ENCODE measurements at regions not wholly inside any gene's neighbourhood (a gene's known extent, or its start where the extent isn't known, plus 50 kb on each side); places are given as distances from the start of the nearest gene placed in this dataset.

DNA sequence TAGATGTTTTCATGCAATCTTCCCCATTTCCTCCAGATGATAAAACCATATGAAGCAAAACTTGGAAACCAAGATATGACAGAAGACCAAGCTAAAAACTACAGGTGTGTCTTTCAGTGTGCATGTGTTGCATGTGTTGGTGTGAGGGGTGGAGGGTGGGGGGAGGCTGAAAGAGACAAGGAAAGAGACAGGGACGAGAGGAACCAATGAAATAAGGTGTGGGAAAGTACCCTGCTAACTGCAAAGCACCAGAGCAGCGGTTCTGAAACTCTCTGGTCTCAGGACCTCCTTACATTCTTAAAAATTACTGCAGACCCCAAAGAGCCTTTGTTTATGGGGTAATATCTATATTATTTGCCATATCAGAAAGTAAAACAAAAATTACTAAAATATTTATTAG lies 87.4 kb upstream of the HIVEP3 start:
- TF ChIP-seq, protein P1, sequence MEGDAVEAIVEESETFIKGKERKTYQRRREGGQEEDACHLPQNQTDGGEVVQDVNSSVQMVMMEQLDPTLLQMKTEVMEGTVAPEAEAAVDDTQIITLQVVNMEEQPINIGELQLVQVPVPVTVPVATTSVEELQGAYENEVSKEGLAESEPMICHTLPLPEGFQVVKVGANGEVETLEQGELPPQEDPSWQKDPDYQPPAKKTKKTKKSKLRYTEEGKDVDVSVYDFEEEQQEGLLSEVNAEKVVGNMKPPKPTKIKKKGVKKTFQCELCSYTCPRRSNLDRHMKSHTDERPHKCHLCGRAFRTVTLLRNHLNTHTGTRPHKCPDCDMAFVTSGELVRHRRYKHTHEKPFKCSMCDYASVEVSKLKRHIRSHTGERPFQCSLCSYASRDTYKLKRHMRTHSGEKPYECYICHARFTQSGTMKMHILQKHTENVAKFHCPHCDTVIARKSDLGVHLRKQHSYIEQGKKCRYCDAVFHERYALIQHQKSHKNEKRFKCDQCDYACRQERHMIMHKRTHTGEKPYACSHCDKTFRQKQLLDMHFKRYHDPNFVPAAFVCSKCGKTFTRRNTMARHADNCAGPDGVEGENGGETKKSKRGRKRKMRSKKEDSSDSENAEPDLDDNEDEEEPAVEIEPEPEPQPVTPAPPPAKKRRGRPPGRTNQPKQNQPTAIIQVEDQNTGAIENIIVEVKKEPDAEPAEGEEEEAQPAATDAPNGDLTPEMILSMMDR (IDR thresholded peaks at IDR 0.05), result no peak
- TF ChIP-seq EZH2phosphoT487 (IDR thresholded peaks at IDR 0.05), result no peak
- no peak for TF ChIP-seq EZH2 (IDR thresholded peaks at IDR 0.05)

Data from neural progenitor cell (in vitro differentiated cells).